ENCODE measurements at regions not wholly inside any gene's neighbourhood (a gene's known extent, or its start where the extent isn't known, plus 50 kb on each side); places are given as distances from the start of the nearest gene placed in this dataset.
"Not testable (repeated sequence)": the region's sequence is repeated elsewhere in the genome, so short reads cannot be mapped to it uniquely, and the experiment has no call there.

DNA sequence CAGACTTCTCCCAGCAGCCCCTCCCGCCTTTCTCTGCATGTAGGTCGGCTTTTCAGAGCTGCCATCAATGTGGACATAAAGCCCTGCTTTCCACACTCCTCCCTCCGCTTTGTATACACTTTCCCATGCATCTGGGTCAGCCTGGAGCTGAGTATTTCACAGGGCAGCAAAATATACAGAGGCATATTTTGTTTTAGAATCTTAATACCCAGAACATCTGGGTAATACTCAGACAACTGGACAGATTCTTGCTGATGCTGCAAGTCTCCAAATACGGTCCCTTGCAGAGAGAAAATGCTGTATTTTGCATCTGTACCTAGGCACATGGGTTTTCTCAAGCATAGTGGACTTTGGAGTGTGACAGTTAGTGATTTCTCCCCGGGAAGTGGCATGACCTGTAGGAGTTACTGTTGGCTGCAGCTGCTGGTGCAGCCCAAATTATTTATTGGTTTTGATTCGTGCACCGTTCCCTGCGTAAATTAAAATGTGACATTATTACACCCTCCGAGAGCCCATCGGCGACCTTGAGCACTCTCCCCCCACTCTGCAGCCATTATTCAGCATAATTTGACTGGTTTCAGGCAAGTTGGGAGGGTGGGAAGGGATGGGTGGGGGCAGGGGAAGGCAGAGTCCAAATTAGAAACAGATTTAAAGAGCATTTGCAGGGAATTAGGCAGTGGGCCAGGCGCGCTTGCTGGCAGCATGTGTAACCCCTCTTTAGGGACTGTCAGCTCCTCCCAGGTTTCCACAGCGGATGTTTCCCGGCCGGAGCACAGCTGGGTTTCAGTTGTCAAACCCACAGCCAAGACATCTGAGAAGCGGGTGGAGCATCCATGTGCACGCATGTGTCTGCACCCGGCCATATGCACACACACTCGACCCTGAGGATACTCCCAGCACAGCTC is 100.8 kb downstream of the CPN2 start:
- peak; percentile 22 for DNase-seq

GRCh38 chr3:194251007-194251406 is 100.1 kb downstream of the CPN2 start:
- DNase-seq, result peak; percentile 23

DNA sequence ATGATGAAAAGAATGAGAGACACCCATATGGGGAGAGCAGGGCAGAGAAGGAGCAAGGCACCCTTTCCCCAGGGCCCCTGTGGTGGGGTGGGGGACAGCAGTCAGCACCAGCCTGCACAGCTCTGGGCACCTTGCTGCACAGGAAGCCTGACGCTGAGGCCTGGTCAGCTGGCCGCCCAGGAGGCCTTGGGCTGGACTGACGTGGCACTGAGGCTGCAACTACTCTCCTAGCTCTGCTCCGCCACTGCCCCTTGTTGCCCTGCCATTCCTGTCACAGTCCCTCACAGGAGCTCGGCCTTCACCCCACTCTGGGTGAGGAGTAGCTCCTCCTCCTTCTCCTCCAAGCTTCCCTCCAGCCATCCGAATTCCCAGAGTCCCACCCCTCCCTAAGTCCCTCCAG is 99.7 kb downstream of the CPN2 start:
- DNase-seq, result peak; percentile 35

GRCh38 chr3:194251891-194252560 is 99.1 kb downstream of the CPN2 start:
- DNase-seq, result peak; percentile 46

DNA sequence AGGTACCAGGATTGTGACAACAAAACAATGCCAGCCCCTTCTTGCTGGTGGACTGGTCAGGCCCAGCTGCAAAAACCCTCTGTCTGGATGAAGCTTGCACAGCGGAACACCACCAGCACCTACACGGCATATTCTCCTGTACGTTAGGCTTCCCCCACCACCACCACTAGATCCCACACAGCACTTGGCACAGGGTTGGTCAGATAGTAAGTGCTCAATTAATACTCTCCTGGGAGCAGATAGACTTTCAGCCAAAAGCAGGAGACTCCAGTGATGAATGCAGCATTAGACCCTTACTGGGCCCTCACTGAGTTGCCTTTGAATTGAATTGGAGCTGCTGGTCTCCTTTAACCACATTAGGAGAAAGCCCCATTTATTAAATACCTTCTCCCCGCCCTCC is 97.9 kb downstream of the CPN2 start:
- no peak for DNase-seq

GRCh38 chr3:194254040-194254439 is 97.1 kb downstream of the CPN2 start:
- DNase-seq, result peak; percentile 34

- peak; percentile 72 for DNase-seq
Measured at GRCh38 chr3:194255252-194256039, 95.7 kb downstream of the CPN2 start.

DNA sequence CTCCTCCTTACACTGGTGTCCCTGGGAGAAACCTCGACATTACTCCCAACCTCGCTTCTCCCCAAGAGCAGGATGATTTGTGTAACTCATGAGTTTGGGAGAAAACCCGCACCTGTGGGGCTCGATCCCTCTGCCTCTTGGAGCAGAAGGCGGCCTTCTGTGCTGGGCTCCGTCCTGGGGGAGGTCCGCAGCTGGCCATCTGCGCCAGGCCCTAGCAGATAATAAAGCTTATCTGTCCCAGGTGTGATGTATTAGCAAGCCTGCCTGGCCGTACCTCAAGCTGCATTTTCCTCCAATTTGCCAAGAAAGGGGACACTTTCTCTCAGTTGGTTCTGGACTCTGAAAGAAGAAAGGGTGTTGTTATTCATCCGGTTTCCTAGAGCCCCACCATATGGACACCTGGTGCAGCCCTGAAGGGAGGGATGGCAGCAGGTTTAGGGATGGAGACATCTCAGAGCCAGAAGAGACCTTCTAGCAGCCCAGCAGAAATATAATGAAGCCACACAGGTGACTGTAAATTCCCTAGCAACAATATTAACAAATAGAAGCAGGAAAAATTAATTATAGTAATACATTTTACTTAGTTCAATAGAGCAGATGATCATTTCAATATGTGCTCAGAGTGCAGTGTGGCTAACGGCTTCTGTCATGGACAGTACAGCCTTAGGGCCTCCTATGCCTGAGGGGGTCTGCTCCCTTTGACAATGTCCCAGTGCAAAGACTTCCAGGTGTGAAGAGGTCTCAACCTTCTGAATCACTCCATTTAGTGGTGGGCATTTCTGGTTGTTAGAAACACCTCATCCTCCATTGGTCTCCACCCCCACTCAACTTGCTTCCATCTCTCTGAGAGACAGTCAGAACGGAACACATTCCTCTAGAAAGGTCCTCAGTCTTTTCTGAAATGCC is 94.8 kb downstream of the CPN2 start:
- DNase-seq, result peak; percentile 40

GRCh38 chr3:194257151-194257621 is 93.9 kb downstream of the CPN2 start:
- peak; percentile 42 for DNase-seq

GRCh38 chr3:194257916-194258668 is 93.0 kb downstream of the CPN2 start:
- peak; percentile 25 for DNase-seq

DNA sequence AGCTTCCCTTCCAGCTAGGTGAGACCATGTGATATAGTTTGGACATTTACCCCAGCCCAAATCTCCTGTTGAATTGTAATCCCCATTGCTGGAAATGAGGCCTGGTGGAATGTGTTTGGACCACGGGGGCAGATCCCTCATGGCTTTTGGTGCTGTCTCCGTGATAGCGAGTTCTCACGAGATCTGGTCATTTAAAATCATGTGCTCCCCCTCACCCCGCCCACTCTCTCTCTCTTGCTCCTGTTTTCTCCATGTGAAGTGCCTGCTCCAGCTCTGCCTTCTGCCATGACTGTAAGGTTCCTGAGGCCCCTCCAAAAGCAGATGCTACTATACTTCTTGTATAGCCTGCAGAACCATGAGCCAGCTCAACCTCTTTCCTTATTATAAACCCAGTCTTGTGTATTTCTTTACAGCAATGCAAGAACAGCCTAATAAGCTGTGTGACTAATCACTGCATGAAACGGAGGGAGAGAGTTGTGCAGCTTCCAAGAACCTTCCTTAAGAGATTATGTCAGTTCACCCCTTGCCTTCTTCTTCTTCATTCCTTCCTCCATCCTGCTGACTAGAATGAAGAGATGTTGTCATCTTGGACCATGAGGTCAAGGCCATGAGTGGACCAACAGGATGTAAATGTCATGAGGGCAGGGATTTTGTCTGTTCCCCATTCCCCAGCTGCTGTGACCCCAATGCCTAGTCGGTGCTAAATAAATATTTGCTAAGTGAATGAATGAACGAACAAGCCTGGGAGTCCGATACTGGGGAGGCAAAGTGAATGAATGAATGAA is 91.0 kb downstream of the CPN2 start:
- peak; percentile 37 for DNase-seq

- DNase-seq, result no peak
Measured at GRCh38 chr3:194261581-194262063, 89.5 kb downstream of the CPN2 start.

DNA sequence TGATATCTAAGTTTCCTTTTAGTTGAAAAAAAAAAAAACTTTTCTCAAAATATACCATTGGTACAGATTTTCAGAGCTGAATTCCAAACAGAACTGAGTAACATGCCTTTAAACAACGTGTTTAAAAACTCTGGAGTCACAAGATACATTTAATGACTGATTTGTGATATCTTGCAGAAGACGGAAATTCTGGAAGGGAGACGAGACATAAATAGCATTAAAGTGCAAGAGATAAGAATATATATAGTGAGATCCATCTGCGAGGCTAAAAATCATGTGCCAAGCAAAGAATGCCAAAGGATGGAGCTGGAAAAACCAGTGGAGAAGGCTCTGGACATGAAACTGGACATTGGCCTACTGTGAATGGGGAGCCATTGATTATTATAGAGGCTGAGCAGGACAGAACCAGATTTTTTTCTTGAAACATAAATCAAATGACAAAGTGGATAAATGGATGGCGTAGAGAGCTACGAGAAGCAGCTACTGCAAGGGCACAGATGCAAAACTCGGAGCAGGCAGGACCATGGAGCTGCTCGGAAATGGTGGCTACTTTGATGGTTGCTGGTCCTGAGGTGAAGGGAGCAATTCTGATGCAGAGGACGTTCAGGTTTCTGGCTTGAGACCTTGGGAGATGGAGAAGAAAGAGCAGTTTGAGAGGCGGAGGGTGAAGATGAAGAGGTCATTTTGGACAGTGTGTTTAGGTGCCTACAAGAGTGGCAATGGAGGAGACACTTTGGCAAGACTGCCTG is 88.8 kb downstream of the CPN2 start:
- DNase-seq, result no peak

- DNase-seq, result no peak
Measured at GRCh38 chr3:194262925-194263305, 88.2 kb downstream of the CPN2 start.

- DNase-seq, result not testable (repeated sequence)
Measured at GRCh38 chr3:194264631-194265504, 86.3 kb downstream of the CPN2 start.

- peak; percentile 48 for DNase-seq
Measured at GRCh38 chr3:194265505-194265892, 85.6 kb downstream of the CPN2 start.

GRCh38 chr3:194265996-194266964 is 84.8 kb downstream of the CPN2 start:
- peak; percentile 36 for DNase-seq
